ENCODE measurements at regions not wholly inside any gene's neighbourhood (a gene's known extent, or its start where the extent isn't known, plus 50 kb on each side); places are given as distances from the start of the nearest gene placed in this dataset.

DNA sequence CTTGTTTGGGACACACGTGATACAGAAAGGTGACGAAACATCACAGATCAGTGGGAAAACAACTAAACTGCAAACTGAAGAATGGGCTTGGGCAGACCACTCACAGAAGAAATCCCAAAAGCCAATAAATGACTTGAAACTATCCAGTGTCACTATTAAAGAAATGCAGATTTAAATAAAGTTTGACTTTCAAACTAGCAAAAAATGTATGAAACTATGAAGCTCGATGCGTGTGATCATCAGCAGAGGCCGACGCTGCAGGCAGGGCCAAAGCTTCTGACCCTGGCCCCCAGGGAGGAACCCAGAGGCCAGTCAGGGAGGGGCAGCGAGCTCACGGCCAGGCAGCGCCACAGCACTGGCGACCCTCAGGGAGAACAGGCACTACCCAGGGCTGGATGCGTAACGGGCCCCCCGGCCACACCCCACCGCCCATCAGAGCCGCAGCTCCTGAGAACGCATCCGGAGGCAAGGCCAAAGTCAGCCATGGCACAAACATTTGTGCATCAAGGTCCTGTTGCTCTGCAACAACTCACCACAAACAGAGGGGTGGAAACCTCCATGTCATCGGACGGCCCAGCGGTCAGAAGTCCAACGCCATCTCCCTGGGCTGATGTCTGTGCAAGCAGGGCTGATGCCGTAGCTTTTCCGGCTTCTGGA is 94.1 kb downstream of the YTHDF1 start:
- Histone ChIP-seq H3K36me3 (no peaks in the 10 kb centered on the region), H3K4me1 (no peaks in the 10 kb centered on the region), H3K9me3 (peaks cover 0 to 3% of the 10 kb centered on the region in 2 donors), H3K27me3 (peaks cover 0 to 81% of the 10 kb centered on the region in 2 donors), H3K4me3 (no peak overlapping the region), H3K27ac (no peak overlapping the region)
- peak in 1 of 2 donors; percentile 48 for DNase-seq (ENCODE audit: low spot score in 2 of 2)
- TF ChIP-seq, protein P1, sequence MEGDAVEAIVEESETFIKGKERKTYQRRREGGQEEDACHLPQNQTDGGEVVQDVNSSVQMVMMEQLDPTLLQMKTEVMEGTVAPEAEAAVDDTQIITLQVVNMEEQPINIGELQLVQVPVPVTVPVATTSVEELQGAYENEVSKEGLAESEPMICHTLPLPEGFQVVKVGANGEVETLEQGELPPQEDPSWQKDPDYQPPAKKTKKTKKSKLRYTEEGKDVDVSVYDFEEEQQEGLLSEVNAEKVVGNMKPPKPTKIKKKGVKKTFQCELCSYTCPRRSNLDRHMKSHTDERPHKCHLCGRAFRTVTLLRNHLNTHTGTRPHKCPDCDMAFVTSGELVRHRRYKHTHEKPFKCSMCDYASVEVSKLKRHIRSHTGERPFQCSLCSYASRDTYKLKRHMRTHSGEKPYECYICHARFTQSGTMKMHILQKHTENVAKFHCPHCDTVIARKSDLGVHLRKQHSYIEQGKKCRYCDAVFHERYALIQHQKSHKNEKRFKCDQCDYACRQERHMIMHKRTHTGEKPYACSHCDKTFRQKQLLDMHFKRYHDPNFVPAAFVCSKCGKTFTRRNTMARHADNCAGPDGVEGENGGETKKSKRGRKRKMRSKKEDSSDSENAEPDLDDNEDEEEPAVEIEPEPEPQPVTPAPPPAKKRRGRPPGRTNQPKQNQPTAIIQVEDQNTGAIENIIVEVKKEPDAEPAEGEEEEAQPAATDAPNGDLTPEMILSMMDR (IDR thresholded peaks at IDR 0.05): no peak
- TF ChIP-seq POLR2A (IDR thresholded peaks at IDR 0.05) (no peak), POLR2AphosphoS5 (IDR thresholded peaks at IDR 0.05) (no peak)
- intact Hi-C loops (cut with DNase I; ENCODE audit: low total_unique reads): no loop called here

- Histone ChIP-seq H3K9me3 (peaks cover 0 to 3% of the 10 kb centered on the region in 2 donors), H3K4me3 (no peak overlapping the region), H3K27ac (no peak overlapping the region), H3K27me3 (peaks cover 0 to 81% of the 10 kb centered on the region in 2 donors), H3K36me3 (no peaks in the 10 kb centered on the region), H3K4me1 (no peaks in the 10 kb centered on the region)
- DNase-seq (ENCODE audit: low spot score in 2 of 2): peak in 1 of 2 donors; percentile 25
- intact Hi-C loops (cut with DNase I; ENCODE audit: low total_unique reads): no loop called here
- TF ChIP-seq POLR2A (IDR thresholded peaks at IDR 0.05) (no peak), POLR2AphosphoS5 (IDR thresholded peaks at IDR 0.05) (no peak)
- TF ChIP-seq, protein P1 (IDR thresholded peaks at IDR 0.05): no peak
Measured at GRCh38 chr20:63121246-63121645, 94.7 kb downstream of the YTHDF1 start.

GRCh38 chr20:63120808-63121090 is 95.2 kb downstream of the YTHDF1 start:
- Histone ChIP-seq H3K27ac (no peak overlapping the region), H3K9me3 (peaks cover 0 to 3% of the 10 kb centered on the region in 2 donors), H3K36me3 (no peaks in the 10 kb centered on the region), H3K27me3 (peaks cover 0 to 81% of the 10 kb centered on the region in 2 donors), H3K4me3 (no peak overlapping the region), H3K4me1 (no peaks in the 10 kb centered on the region)
- intact Hi-C loops (cut with DNase I; ENCODE audit: low total_unique reads): no loop called here
- TF ChIP-seq, protein P1 (IDR thresholded peaks at IDR 0.05): no peak
- no peak for TF ChIP-seq POLR2A (IDR thresholded peaks at IDR 0.05)
- TF ChIP-seq POLR2AphosphoS5 (IDR thresholded peaks at IDR 0.05): no peak
- peak in 1 of 2 donors; percentile 25 for DNase-seq (ENCODE audit: low spot score in 2 of 2)

- Histone ChIP-seq H3K9me3 (peaks cover 0 to 3% of the 10 kb centered on the region in 2 donors), H3K27ac (no peak overlapping the region), H3K4me1 (no peaks in the 10 kb centered on the region), H3K36me3 (no peaks in the 10 kb centered on the region), H3K4me3 (no peak overlapping the region), H3K27me3 (peaks cover 0 to 81% of the 10 kb centered on the region in 2 donors)
- TF ChIP-seq POLR2AphosphoS5 (IDR thresholded peaks at IDR 0.05) (no peak), POLR2A (IDR thresholded peaks at IDR 0.05) (no peak)
- TF ChIP-seq, protein P1 (IDR thresholded peaks at IDR 0.05): no peak
- intact Hi-C loops (cut with DNase I; ENCODE audit: low total_unique reads): no loop called here
- DNase-seq (ENCODE audit: low spot score in 2 of 2): peak in 1 of 2 donors; percentile 37
Measured at GRCh38 chr20:63119963-63120807, 95.7 kb downstream of the YTHDF1 start.
